HG03280 (cell line): ENCODE measurements at regions not wholly inside any gene's neighbourhood (a gene's known extent, or its start where the extent isn't known, plus 50 kb on each side); places are given as distances from the start of the nearest gene placed in this dataset.

ENCODE experiments used
- ATAC-seq: cut with Tn5 transposase; IDR thresholded peaks from one replicate; pipeline ENCODE4 v1.9.1; 2021; ENCODE audit warnings: mild to moderate bottlenecking, moderate library complexity; ENCODE audit not compliant: unreplicated experiment

- no peak for ATAC-seq
Observed at GRCh38 chr11:13062115-13062514, 53.0 kb downstream of the RASSF10 start.

GRCh38 chr11:13064593-13064992 lies 55.5 kb downstream of the RASSF10 start:
- ATAC-seq: no peak

- ATAC-seq: no peak
Observed at GRCh38 chr11:13065200-13065787, 56.2 kb downstream of the RASSF10 start.

GRCh38 chr11:13068211-13068610 lies 59.1 kb downstream of the RASSF10 start:
- no peak for ATAC-seq

- no peak for ATAC-seq
Observed at GRCh38 chr11:13073119-13073981, 64.2 kb downstream of the RASSF10 start.

GRCh38 chr11:13074714-13075464 lies 65.8 kb downstream of the RASSF10 start:
- ATAC-seq: no peak

DNA sequence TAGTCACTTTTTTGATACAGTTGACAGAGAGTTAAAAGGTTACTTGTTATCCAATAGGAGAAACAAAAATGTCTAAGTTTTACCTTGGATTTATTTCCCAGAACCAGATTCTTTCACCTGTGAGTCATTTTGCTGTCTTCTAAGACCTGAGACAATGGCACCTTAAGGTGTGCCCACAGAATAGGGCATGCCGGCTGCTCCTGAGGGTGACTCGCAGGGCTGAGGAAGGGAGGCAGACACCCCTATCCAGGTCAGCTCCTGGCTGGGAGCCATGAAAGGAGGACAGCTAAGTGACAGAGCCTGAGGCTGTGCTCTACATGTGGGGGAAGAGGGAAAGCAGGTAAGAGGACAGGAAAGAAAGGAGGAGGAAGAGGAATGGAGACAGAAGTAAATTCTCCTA lies 67.8 kb downstream of the RASSF10 start:
- no peak for ATAC-seq

- ATAC-seq: no peak
Observed at GRCh38 chr11:13080861-13081260, 71.7 kb downstream of the RASSF10 start.

DNA sequence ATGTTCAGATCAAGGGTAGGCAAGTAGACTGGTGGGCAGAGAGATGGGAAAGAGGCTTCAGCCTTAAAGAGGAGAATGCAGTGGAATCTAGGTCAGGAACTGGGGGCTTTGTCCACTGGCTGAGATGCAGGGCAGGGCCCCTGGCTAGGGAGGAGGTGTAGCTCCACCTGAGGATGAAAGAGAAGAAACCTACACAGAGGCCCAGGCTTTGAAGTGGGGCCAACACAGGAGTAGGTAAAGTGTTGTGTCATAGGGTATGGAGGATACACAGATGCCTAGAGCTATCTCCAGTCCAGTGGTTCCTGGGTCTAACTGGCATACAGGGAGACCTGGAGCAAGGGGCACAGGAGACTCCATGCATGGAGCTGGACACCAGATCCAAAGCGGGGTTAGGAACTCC lies 73.5 kb downstream of the RASSF10 start:
- no peak for ATAC-seq

DNA sequence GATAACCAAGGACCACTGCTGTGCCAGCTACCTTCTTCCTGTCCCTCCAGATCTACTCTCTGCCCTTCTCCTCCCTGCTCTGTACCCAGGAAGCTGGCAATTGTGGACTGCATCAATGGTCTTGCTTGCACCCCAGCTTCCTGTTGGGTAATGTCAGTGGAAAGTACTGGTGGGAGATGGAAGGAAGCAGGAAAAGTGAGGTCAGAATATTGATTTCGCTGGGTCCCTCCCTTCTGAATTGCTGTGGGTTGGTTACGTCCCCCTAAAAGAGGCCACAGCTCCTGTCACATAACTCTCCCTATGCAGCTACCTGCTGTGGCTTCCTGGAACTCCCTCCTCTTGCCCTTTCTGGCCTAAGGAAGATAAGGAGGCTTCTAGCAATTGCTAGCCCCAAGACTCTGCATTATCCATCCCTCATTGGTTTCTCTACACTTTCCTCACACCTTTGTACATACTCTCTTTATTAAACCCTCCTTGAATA lies 81.2 kb downstream of the RASSF10 start:
- ATAC-seq: no peak

GRCh38 chr11:13091373-13091772 lies 82.3 kb downstream of the RASSF10 start:
- ATAC-seq: no peak

GRCh38 chr11:13091804-13092203 lies 82.7 kb downstream of the RASSF10 start:
- ATAC-seq: no peak

DNA sequence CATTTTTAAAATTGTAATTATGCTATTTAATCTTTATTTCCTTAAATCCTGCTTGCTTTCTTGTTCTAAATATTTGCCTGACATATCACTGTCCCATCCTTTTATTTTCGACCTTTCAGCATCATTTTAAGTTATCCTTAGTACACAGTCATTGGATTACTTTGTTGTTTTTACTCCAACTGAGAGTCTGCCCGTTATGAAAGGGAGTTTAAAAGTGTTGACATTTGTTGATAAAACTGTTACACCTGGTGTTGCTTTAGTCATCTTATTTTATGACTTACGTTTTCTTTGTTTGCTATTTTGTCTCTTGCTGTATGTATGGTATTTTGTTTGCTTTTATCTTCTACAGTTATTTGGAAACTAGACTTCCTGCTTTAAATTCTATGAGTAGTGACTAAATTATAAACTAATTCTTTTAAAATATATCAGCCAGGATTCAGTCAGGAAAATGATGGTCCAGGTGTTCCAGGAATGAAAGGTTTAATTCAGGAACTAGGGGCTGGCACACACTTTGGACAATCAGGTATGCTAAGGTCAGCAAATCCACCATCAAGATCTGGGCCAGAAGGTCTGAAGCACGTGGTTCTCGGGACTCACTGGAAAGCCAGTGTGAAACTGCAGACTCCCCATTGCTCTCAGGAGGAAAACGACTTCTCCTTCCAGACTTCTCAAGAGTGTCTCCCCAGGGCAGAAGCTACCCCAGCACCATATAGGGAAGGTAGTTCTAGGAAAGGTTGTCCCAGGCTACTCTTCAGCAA lies 86.0 kb downstream of the RASSF10 start:
- ATAC-seq: no peak

DNA sequence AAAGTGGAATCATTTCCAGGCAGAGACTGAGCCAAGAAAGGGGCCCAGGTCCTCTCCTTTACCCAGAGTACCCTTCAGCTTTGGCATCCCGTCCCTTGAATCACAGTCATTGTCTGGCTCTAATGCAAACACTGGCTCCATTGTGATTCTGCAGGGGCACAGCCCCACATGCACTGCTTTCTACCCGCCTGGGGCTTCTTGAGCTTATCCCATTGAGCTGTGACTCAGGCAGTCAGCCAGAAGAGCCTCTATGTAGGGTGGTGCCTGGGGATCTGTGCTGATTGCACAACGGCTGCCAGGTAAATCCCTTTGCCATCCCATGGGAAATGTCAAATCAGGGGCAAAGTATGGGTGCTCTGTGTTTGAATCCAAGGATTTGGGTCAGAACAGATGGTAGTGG lies 88.9 kb downstream of the RASSF10 start:
- ATAC-seq: no peak

DNA sequence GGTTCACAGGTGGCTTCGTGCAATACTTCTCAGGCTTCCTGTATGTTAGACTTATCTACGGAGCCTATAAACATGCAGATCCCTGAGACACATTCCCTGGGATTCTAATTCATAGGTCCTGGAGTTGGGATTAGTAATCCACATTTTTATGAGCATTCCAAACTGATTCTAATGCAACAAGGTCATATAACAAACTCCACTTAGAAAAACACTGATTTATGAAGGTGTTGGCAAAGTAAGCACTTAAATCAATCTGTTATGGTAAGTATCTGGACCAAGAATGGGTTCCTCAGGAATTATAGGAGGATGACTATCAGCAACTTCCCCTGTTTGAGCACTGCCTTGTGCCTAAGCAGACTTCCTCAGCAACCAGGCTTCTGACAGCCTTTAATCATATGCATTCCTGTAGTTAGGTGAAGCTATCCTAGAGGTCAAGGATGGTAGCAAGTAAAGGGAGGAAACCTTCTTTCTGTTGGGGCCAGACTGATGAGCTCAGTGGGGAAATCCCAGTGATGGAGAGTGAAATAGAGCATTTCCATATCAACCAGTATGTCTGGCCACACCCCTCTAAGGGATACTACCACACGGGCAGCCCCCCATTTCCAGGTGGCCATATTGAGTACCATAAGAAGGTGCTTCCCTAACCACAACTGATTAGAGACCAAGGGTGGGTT lies 89.6 kb downstream of the RASSF10 start:
- ATAC-seq: no peak

DNA sequence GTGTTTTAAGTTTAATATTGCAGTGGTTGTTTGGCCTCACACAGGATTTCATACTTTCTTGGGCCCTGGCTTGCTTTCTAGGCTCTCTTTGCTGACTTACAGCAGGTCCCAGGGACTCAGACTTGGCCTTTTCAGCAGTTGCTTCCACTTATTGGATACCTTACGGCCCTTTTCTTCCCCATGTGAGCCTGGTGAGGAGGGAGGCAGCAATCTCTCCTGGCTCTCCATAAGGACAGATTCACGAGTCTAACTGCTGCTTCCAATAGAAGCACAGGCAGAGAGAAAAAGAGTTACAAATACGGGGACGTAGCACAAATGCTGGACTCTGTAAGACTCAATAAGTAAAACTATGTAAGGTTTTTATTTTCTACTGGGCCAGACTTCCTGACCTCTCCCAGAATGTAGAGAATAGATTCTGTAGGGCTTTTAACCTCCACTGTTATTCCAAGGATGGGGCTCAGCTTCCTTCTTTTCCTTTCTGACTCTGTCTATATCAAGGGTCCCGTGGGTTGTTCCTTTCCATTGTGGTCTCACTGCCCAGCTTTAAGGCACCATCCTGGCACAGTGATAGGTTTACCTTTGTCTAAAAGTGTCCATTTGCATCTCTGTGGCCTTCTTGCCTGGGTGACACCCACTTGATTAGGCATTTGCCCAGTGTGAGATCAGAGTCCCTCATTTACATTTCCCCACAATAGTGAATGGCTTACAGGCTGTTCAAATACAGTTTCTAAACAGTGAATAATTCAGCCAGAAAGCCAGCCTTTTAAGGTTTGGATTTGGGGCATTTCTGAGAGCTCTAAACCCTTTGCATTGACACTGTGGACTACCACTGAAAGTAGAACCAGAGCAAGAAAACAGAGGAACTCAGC lies 92.8 kb downstream of the RASSF10 start:
- no peak for ATAC-seq

- ATAC-seq: no peak
Observed at GRCh38 chr11:13102513-13102840, 93.4 kb downstream of the RASSF10 start.

- ATAC-seq: no peak
Observed at GRCh38 chr11:13102865-13103539, 93.9 kb downstream of the RASSF10 start.

GRCh38 chr11:13103962-13104554 lies 94.9 kb downstream of the RASSF10 start:
- no peak for ATAC-seq
